PFSK-1 (cell line): ENCODE measurements at regions not wholly inside any gene's neighbourhood (a gene's known extent, or its start where the extent isn't known, plus 50 kb on each side); places are given as distances from the start of the nearest gene placed in this dataset.

ENCODE experiments used
- FOXP2 ChIP-seq: optimal IDR thresholded peaks from 2 replicates; pipeline ENCODE3; 2011; ENCODE audit warnings: borderline replicate concordance, control low read depth, inconsistent platforms; ENCODE audit not compliant: insufficient read depth; ENCODE audit errors: extremely low read length, extremely low read depth
- POLR2AphosphoS5 ChIP-seq: IDR thresholded peaks from 2 replicates; pipeline ENCODE4 v1.6.1; 2012; ENCODE audit warnings: low read depth, mild to moderate bottlenecking, control low read depth, low read length, moderate library complexity
- REST ChIP-seq, 2 experiments: IDR thresholded peaks; 2 replicates each; pipeline versions ENCODE4 v1.6.1 to v1.8.0; 2011 to 2012; ENCODE audit warnings: low read depth in 2 of 2, low read length in 2 of 2, control low read depth in 1 of 2, inconsistent platforms in 1 of 2, mild to moderate bottlenecking in 1 of 2, moderate library complexity in 1 of 2; ENCODE audit not compliant: insufficient read depth in 1 of 2
- SIN3A ChIP-seq: IDR thresholded peaks from 2 replicates; pipeline ENCODE4 v1.6.1; 2012; ENCODE audit warnings: mild to moderate bottlenecking, low read length, moderate library complexity, borderline replicate concordance; ENCODE audit not compliant: insufficient read depth
- TAF1 ChIP-seq: IDR thresholded peaks from 2 replicates; pipeline ENCODE4 v1.6.1; 2012; ENCODE audit warnings: low read length, control low read depth, borderline replicate concordance; ENCODE audit not compliant: insufficient read depth

- TF ChIP-seq TAF1, result no peak
- no peak for TF ChIP-seq REST (IDR thresholded peaks at IDR 0.05; ENCODE audit: insufficient read depth in 1 of 2, low read depth in 2 of 2, low read length in 2 of 2)
- no peak for TF ChIP-seq POLR2AphosphoS5
- no peak for TF ChIP-seq FOXP2
- no peak for TF ChIP-seq SIN3A
Observed at GRCh38 chr6:78390066-78390465, 477.3 kb upstream of the IRAK1BP1 start.

DNA sequence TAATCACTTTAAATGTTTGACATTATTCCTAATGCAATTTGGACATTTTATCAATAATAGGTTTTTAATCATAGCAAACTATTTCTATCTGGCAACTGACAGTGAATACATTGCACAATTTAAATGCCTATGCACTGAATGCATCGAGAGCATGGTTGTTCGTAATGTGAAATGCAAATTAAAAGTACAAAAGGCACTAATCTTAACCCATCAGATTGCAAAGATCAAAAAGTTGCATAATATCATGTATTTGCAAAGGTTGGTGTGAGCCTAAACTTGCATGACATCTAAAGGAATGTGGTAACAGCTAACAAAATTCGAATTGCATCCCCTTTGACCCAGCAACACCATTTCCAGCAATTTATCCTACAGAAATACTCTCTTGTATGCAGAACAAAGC lies 469.9 kb upstream of the IRAK1BP1 start:
- TF ChIP-seq POLR2AphosphoS5 (no peak), REST (IDR thresholded peaks at IDR 0.05; ENCODE audit: insufficient read depth in 1 of 2, low read depth in 2 of 2, low read length in 2 of 2) (no peak), TAF1 (no peak), FOXP2 (no peak), SIN3A (no peak)

GRCh38 chr6:78398292-78398691 lies 469.1 kb upstream of the IRAK1BP1 start:
- no peak for TF ChIP-seq REST (IDR thresholded peaks at IDR 0.05; ENCODE audit: insufficient read depth in 1 of 2, low read depth in 2 of 2, low read length in 2 of 2)
- no peak for TF ChIP-seq POLR2AphosphoS5
- TF ChIP-seq TAF1, result no peak
- no peak for TF ChIP-seq SIN3A
- TF ChIP-seq FOXP2, result no peak

DNA sequence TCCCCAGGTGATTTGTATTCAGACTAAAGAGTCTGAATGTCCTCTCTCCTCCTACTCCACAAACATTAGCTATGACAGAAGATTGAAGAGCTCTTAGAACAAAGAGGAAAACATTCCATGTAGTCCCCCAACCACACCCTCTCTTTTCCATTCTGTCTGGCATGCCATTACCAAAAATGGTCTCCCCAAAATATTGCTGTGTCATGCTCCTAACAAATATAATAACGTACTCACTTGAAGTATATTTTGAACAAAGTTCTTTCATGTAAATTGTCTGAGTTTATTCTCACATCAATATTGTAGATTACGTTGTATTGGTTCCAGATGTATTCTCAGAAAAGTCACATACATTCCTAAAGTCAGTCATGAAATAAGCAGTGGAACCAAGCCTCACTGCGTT lies 467.3 kb upstream of the IRAK1BP1 start:
- TF ChIP-seq FOXP2, result no peak
- TF ChIP-seq SIN3A, result no peak

DNA sequence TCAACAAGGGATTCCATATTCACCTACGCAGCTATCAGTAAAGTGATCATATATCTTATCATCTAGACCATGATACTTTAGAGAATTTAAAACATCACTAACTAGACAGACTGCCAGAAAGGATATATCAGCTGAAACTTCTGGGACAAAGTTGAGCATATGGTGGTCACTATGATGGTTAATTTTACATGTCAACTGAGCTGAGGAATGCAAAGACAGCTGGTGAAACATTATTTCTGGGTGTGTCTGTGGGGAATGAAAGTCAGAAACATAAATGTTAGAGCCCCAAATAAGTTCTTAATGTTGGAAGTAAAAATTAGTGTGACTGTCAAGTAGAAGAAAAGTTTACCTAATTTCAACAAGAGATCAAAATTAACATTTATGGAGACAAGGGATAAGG lies 440.0 kb upstream of the IRAK1BP1 start:
- no peak for TF ChIP-seq TAF1
- TF ChIP-seq SIN3A, result no peak
- no peak for TF ChIP-seq POLR2AphosphoS5
- TF ChIP-seq REST (IDR thresholded peaks at IDR 0.05; ENCODE audit: insufficient read depth in 1 of 2, low read depth in 2 of 2, low read length in 2 of 2), result no peak
- TF ChIP-seq FOXP2, result no peak

- no peak for TF ChIP-seq POLR2AphosphoS5
- no peak for TF ChIP-seq REST (IDR thresholded peaks at IDR 0.05; ENCODE audit: insufficient read depth in 1 of 2, low read depth in 2 of 2, low read length in 2 of 2)
- TF ChIP-seq TAF1, result no peak
- TF ChIP-seq FOXP2, result no peak
- no peak for TF ChIP-seq SIN3A
Observed at GRCh38 chr6:78430521-78430920, 436.8 kb upstream of the IRAK1BP1 start.
